HT1080 (cell line): ENCODE measurements at regions not wholly inside any gene's neighbourhood (a gene's known extent, or its start where the extent isn't known, plus 50 kb on each side); places are given as distances from the start of the nearest gene placed in this dataset.
"Not testable (repeated sequence)": the region's sequence is repeated elsewhere in the genome, so short reads cannot be mapped to it uniquely, and the experiment has no call there.

Experiments used
- DNase-seq: peaks from one replicate; pipeline ENCODE4 v3.0.0-alpha.2; 2015; ENCODE audit warnings: low read depth

DNA sequence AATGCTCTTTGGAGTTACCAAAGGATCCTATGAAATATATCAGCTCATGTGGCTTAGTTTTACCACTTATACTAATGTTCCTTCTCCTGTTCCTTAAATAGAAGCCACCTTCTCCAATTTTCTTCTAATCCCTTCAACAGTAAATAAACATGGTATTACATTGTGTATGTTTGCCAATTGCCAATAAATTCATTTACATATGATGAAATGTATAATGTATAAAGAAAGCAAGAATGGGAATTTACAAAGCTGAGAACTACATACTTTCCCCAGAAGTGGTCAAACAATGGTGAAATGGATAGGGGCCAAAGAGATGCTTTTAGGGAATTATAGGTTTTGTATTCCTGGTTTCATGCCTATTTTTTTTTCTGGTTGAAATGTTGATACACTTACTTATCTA is 894.2 kb upstream of the CRIM1 start:
- DNase-seq: no peak

DNA sequence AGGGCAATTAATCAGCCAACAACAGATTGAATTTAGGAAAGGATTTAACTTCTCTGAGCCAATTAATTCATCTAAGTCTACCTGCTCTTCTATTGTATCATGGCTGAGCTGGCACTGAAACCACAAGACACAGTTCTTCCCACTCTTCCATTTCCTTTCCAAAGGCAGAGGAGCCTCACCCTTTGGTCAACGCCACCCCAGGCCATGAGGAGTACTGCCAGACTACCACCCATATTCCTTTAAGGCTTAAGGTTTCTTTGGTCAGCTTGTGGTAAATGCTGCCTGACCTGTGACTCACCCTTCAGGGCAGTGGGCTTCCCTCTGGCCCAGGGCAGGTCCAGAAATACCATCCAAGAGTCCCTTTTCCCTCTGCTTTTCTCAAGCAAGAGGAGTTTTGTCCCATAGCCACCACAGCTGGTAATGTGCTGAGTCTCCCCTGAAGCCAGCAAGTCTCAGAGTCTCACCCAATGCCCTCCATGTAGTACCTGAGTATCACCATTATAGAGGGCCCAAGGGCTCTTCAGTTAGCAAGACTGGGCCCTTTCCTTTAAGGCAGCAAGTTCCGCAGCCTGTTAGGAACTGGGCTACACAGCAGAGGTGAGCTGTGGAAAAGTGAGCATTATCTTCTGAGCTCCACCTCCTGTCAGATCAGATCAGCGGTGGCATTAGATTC is 900.5 kb upstream of the CRIM1 start:
- DNase-seq: peak; percentile 82

DNA sequence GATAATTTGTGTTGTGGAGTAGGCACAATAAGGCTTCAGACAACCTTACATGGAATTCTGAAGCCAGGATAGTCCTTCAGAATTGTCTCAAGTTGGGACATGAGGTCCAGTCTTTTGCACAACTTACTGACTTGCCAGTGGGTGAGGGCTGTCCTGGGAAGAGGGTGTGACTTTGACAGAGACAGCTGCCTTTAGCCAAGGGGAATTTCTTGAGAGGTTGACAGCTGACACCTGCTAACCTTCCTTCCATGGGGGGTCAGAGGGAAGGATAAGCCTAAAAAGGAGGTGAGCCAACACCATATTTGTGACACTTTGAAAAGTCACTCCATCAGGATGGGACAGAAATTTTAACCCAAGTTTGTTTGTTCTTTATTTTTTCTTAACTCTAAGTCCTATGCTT is 907.8 kb upstream of the CRIM1 start:
- DNase-seq: no peak

DNA sequence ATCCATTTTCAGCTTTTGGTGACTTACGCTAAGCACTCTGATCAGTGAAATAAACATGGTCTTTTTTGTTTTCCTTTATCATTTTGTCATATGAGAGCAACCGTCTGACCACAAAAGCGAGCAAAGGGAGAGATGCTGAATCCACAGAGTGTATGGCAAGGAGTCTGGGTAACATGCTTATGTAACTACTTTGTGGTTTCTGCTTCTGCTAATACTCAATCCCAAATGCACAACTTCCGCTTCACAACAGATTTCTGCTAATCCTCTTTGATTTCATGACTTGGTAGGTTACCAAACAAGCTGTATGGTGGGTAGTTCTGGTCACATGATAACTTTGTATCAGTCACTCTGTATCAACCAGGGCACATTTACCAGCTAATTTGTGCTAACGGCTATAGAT is 908.4 kb upstream of the CRIM1 start:
- no peak for DNase-seq

DNA sequence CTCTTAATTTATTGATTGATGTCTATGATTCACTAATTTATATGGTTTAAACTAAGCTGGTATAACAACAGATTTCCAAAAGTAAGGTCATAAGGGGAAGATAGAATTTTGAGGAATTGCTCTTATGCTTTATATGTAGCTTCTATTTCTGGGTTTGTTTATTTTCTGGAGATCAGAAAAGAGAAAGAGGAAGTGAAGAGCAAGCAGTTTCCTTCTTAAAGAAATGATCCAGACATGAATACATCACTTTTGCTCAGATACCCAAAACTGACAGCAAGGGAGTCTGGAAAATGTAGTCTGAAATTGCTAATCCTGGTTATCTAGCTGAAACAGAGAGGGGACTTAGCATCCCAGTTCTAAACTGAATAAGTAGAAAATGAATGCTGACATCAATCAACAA is 912.5 kb upstream of the CRIM1 start:
- DNase-seq: no peak

DNA sequence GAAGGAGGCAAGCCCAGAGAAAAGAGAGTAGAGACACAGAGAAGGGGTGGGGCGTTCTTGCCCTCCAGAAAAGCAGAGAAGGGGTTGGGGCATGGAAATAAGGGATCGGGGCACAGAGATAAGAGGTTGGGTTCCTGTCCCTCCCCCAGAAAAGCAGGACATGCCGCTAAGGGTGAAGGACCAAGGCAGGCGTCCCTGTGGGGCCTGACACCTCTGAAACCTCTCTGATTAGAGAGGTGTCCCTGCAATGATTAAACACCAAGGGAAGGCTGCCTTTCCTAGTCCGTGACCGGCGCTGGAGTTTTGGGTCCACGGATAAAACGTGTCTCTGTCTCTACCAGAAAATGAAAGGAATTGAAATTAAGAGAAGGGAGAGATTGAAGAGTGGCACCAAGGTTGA is 914.0 kb upstream of the CRIM1 start:
- DNase-seq: not testable (repeated sequence)

DNA sequence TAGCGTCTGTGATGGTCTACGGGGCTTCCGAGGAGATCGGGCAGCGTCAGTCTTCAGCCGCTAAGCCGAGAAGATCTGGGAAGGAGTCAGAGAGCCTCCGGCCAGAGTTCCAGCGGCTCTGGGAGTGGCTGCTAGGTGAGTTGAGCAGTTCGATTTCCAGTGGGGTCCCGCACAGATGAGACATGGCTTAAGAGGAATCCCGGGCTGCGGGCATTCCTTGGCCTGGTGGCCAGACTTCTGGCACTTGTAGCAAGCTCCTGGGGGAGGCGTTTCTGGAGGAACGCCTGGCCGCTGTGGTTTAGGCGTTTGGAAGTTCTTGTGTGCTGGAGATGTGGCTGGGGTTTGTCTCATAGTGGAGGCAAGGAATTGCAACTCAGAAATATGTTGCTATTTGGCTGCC is 915.3 kb upstream of the CRIM1 start:
- not testable (repeated sequence) for DNase-seq

DNA sequence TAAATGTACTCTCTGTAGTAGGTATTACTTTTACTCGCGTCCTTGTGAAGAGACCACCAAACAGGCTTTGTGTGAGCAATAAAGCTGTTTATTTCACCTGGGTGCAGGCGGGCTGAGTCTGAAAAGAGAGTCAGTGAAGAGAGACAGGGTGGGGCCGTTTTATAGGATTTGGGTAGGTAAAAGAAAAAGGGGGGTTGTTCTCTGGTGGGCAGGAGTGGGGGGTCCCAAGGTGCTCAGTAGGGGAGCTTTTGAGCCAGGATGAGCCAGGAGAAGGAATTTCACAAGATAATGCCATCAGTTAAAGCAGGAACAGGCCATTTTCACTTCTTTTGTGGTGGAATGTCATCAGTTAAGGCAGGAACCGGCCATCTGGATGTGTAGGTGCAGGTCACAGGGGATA is 918.7 kb upstream of the CRIM1 start:
- not testable (repeated sequence) for DNase-seq

DNA sequence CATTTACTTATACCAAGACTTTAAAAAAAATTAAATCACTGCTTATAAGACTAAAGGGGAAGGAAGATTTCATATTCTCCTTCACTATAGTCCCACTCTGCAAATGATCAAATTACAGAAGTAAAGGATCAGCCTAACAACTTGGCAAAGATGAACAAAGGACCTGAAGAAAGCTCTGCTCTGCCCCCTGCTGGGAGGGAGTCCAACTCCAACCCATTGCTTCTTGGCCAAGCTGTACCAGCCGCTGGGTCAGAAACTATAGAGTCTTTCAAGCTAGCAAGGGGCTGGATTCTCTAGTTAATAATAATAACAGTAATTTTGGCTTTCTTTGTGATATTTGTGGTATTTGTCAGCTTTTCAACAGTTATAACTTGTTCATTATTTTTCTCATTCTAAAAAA is 927.0 kb upstream of the CRIM1 start:
- DNase-seq: no peak

DNA sequence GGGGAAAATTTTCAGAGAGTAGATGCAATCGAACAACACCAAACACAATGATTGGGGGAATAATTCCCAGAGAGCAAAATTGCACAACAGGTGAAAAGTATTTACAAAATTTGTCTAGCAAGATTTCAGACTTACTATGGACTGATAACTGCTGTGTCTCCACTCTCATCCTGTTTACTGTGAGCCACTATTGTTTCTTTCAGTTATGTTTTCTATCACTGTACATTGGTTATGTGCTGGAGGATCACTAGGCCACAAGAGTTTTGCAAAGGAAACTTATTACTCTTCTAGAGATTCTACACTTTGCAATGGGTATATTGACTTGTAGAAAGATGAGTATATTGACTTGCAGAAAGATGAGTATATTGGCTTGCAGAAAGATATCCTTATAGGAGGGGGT is 934.1 kb upstream of the CRIM1 start:
- DNase-seq: no peak

DNA sequence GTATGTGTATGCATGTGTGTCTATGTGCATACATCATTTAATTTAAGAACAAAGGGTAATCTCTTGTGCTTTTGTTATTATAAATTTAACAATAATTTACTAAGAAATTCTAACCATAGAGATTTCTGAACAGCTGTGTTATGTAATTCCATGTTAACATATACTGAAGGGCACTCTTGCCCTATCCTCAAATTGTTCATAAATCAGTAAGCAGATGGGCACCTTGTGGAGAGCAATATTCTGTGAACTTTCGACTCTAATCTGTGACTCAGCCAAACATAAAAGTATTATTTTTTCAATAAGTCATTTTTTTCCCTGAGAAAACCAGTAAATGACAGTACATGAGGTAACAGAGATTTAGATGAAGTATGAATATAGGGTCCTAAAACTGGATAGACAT is 938.3 kb upstream of the CRIM1 start:
- DNase-seq: no peak

DNA sequence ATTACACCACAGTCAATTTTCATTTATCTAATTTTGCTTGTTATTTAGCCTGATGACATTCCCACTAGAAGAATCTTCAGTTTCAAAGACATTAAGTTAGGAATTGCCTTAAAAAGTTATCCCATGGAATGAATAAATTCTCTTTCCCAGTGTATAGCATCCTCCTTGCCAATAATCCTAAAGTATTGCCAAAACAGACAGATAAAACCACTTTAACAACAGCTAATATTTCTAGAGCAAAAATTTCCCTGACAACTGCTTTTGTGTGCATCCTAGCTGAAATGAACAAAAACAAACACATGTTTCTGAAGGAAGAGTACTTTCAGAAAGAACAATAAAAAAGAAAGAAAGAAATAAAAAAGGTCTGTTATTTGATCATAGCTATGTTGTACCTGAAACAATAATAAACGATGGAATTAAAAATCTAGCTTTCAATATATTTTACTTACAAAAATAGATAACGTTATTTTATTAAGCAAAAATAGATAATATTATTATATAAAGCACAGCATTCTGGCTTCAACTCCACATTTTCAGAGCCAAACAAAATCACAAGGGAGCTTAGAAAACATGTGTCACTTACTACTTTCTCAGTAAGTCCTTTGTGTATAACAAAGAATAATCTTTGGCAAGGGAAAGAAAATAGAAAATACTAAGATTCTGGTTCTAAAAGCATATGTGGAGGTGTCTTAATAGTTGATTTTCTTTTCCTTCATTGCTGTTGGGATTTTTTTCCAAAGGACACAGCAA is 939.0 kb upstream of the CRIM1 start:
- DNase-seq: no peak

DNA sequence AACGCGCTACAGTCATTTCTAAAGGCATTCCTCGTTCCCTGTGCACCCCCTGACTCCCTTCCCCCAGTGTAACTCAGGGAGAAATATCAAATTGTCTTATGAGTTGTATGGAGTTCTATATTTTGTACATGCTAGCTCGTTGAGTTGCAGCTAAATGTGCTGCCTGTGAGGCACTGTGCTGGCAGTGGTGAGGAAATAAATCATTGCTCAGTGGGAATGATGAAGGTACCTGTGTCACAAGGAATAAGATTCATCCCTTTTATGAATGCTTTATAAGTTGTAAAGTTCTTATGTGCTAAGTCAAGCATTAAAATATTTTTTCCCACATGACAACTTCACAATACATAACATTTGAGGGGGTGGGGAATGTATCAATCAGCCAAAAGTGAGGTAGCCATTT is 939.6 kb upstream of the CRIM1 start:
- DNase-seq: no peak

DNA sequence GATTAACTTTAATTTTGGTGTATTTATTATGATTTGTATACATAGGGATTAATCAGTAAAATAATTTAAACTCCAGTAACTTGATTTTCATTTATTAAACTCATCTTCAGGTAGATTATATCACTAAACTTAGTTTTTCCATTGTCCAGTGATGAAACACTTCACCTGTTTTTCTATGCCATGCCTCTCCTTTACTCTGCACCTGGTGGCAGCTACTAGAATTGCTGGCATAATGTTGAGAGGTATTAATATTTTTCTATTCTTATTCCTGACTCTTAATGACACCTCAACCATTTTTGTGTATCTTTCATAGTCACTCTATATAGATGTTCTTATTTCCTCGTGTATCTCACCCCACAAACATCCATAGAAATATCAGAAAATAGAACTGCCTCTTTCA is 940.3 kb upstream of the CRIM1 start:
- no peak for DNase-seq

DNA sequence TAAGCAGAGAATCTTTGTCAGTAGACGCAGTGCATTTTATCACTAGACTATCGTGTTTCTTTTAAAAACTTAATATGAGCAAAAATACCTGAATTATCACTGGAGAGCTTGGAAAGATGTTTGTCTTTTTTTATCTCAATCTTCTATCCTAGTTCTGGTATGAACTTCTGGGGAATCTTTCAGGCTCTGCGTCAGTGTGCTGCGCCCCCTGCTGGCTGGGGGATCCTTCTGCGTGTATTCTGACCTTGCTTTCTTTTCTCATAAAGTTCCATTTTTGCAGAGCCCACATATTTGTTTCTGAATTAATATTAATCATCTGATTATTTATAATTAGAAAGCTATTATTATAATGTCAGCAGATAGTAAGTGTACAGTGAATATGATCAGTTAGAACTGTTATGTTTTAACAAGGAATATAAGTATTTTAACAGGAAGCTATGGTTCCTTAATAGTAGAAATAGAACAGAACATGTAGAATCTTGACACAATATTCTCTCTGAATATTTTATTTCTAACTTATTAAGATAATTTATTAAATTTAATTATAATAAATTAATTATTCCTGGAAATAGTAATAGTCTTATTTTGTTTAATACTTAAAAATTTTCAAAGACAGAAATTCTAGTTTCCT is 945.0 kb upstream of the CRIM1 start:
- peak; percentile 18 for DNase-seq

DNA sequence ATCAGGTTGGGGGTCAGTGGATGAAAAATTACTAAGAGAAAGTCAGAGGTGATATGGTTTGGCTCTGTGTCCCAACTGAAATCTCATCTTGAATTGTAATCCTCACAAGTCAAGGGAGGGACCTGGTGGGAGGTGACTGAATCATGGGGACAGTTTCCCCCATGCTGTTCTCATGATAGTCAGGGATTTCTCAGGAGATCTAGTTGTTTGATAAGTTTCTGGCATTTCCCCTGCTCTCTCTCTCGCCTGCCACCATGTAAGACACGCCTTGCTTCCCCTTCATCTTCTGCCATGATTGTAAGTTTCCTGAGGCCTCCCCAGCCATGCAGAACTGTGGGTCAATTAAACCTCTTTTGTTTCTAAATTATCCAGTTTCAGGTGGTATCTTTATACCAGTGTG is 945.8 kb upstream of the CRIM1 start:
- DNase-seq: no peak

DNA sequence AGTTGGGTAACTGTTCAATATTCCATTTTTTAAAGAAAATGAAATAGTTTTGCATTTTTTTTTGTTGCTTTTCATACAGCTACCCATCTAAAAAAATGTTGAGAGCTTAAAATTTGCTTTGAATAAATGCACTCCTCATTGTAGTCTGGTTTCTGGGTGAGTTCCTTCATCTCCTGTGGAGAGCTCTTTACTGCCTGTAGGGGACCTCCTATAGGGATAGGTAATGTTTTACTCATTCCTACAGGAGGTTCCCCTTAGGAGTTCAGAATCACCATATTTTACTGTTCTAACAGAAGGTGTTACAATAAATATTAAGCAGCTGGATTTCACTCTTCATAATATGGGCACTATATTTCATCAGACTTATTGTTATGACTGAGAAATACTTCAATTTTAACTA is 947.3 kb upstream of the CRIM1 start:
- DNase-seq: no peak

DNA sequence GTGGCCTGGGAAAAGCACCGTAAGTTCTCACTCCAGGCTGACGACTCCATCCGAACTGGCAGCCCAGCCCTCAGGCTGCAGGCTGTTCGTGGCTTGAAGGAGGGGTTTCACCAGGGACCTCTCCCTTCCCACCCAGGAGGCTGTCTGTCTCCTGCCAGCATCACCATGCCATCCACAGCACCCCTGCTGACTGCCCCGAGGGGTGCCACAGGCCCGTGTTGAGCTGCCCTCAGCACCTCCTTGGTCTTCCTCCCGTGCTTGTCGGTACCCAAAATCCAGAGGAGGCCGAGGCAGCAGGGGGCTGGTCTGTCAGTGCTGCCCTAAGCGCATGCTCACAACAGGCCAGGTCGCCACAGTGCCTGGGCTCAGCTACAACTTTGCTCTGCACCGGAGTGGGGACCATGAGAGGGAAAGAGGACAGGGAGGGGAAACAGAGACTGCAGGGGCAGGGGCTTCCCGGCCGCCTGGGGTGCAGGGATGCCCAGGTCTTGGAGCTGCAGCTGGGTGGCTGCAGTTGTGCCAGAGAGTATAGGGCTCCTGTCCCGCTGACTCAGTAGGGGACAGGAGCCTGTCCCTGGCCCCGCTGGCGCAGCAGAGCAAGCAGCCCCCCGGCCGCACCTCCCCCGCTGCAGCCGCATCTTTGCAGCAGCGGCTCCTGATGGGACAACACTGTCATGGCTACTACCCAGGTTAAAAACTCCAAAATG is 963.7 kb upstream of the CRIM1 start:
- DNase-seq: no peak

DNA sequence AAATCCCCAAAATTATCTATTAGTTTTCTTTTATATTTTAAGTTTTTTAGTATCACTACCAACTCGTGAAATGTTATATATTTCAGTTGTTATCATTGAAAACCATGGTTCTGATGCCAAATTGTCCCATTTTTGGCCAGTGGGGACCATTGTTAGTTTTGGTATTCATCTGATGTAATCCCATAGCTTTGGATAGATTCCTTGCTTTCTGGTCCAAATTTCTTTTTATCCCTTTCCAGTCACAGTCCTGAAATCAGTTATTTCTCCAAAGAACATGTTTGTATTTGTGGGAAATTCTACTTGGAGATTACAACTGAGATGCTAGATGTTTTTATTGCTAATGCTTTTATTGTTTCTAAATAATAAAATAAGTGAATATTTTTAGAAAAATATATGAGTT is 976.8 kb upstream of the CRIM1 start:
- DNase-seq: no peak

DNA sequence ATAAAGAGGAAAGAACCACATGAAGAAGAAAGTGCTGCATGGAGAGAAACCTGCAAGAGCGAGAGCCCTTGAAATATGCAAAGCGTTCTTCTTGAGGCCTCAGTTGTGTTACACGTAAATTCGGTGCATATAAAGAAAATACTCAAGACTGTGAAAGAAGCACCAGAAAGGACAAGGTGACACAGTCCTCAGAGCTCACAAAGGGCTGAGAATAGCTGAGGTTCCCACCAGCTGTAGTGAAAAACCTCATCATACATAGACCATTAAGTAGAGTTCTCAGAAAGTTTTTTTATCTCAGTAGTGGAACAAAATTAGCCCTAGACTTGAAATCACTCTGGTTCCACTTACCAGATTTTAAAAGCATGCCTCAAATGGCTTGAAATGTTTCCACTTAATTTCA is 980.7 kb upstream of the CRIM1 start:
- no peak for DNase-seq

DNA sequence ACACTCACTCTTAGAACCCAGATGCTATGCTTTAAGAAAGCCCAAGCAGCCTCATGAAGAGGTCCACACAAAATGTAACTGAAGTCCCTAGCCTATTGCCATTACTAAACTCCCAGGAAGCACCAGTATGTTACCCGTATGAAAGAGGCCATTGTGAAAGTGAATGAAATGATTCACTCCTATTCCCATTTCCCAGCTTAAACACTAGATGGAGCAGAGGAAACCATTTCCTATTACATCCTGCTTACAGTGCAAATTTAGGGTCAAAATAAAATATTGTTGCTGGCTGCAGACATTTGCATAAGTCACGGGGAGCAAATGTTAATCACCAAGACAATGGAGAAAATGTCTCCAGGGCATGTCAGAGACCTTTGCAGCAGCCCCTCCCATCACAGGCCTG is 989.7 kb upstream of the CRIM1 start:
- peak; percentile 56 for DNase-seq

DNA sequence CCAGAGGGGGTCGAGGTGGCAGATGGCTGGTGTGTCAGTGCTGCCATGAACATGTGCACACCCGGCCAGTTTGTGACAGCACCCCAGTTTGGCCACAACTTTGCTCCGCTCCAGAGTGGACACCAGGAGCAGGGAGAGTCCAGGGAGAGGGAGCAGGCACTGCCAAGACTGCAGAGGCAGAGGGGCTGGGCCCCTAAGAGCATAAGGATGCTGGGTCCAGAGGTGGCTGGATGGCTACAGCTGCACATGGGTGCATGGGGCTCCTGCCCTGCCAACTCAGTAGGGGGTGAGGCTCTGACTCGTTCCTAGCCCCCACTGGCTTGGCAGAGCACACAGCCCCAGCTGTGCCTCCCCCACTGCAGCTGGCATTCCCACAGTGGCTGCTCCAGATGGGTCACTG is 999.2 kb upstream of the CRIM1 start:
- no peak for DNase-seq
